Parathyroid adenoma (tissue), 2 donors: ENCODE measurements at regions not wholly inside any gene's neighbourhood (a gene's known extent, or its start where the extent isn't known, plus 50 kb on each side); places are given as distances from the start of the nearest gene placed in this dataset.

Experiments used
- H2AFZ ChIP-seq: fragments of 300-600 bp; sonication (generic); one replicate; pipeline ENCODE4 v1.7.0; 2017; ENCODE audit warnings: antibody characterized with exemption, mild to moderate bottlenecking
- H3K27ac ChIP-seq: fragments of 300-600 bp; sonication (generic); one replicate; pipeline ENCODE4 v1.7.0; 2017
- H3K27me3 ChIP-seq: fragments of 300-600 bp; sonication (generic); one replicate; pipeline ENCODE4 v1.7.0; 2017; ENCODE audit warnings: low read length; ENCODE audit not compliant: control insufficient read depth, insufficient read depth
- H3K36me3 ChIP-seq: fragments of 300-600 bp; sonication (generic); one replicate; pipeline ENCODE4 v1.7.0; 2017; ENCODE audit warnings: low read length; ENCODE audit not compliant: control insufficient read depth, insufficient read depth
- H3K4me1 ChIP-seq: fragments of 300-600 bp; sonication (generic); one replicate; pipeline ENCODE4 v1.7.0; 2017; ENCODE audit warnings: control low read depth
- H3K4me2 ChIP-seq: fragments of 300-600 bp; sonication (generic); one replicate; pipeline ENCODE4 v1.7.0; 2017; ENCODE audit warnings: low read length
- H3K4me3 ChIP-seq: fragments of 300-600 bp; sonication (generic); one replicate; pipeline ENCODE4 v1.7.0; 2017; ENCODE audit warnings: low read depth, low read length
- H3K79me2 ChIP-seq: fragments of 300-600 bp; sonication (generic); one replicate; pipeline ENCODE4 v1.7.0; 2017; ENCODE audit warnings: control low read depth
- H3K9ac ChIP-seq: fragments of 300-600 bp; sonication (generic); one replicate; pipeline ENCODE4 v1.7.0; 2017; ENCODE audit warnings: mild to moderate bottlenecking
- H3K9me3 ChIP-seq: fragments of 300-600 bp; sonication (generic); one replicate; pipeline ENCODE4 v1.7.0; 2017; ENCODE audit warnings: low read length; ENCODE audit not compliant: control insufficient read depth
- CTCF ChIP-seq: fragments of 300-600 bp; sonication (generic); IDR thresholded peaks from one replicate; pipeline ENCODE4 v1.7.0; 2017; ENCODE audit warnings: antibody characterized with exemption, mild to moderate bottlenecking
- donor health status: primary hyperparathyroidism.

- Histone ChIP-seq H3K4me1 (no peaks in the 10 kb centered on the region), H2AFZ (no peak overlapping the region), H3K27ac (no peak overlapping the region), H3K27me3 (no peaks in the 10 kb centered on the region), H3K4me3 (no peak overlapping the region), H3K36me3 (no peaks in the 10 kb centered on the region), H3K9ac (no peak overlapping the region), H3K79me2 (no peaks in the 10 kb centered on the region), H3K9me3 (no peaks in the 10 kb centered on the region), H3K4me2 (no peak overlapping the region)
- TF ChIP-seq CTCF, result no peak
Observed at GRCh38 chr18:25962919-25963318, 127.5 kb downstream of the SS18 start.

- no peak overlapping the region for H3K27ac ChIP-seq
- no peak overlapping the region for H3K4me2 ChIP-seq
- no peaks in the 10 kb centered on the region for H3K36me3 ChIP-seq
- no peaks in the 10 kb centered on the region for H3K9me3 ChIP-seq
- no peak for TF ChIP-seq CTCF
- H2AFZ ChIP-seq, result no peak overlapping the region
- no peak overlapping the region for H3K4me3 ChIP-seq
- H3K9ac ChIP-seq, result no peak overlapping the region
- H3K27me3 ChIP-seq, result no peaks in the 10 kb centered on the region
- no peaks in the 10 kb centered on the region for H3K79me2 ChIP-seq
- H3K4me1 ChIP-seq, result no peaks in the 10 kb centered on the region
Observed at GRCh38 chr18:25962176-25962575, 128.2 kb downstream of the SS18 start.

- Histone ChIP-seq H3K27ac (no peak overlapping the region), H3K9me3 (no peaks in the 10 kb centered on the region), H3K4me2 (no peak overlapping the region), H3K79me2 (no peaks in the 10 kb centered on the region), H3K36me3 (no peaks in the 10 kb centered on the region), H2AFZ (no peak overlapping the region), H3K4me3 (no peak overlapping the region), H3K4me1 (no peaks in the 10 kb centered on the region), H3K9ac (no peak overlapping the region), H3K27me3 (no peaks in the 10 kb centered on the region)
- no peak for TF ChIP-seq CTCF
Observed at GRCh38 chr18:25957017-25957416, 133.4 kb downstream of the SS18 start.

GRCh38 chr18:25953111-25953510 lies 137.3 kb downstream of the SS18 start:
- H2AFZ ChIP-seq, result no peak overlapping the region
- H3K4me2 ChIP-seq, result no peak overlapping the region
- H3K4me3 ChIP-seq, result no peak overlapping the region
- H3K9ac ChIP-seq, result no peak overlapping the region
- H3K79me2 ChIP-seq, result no peaks in the 10 kb centered on the region
- no peaks in the 10 kb centered on the region for H3K4me1 ChIP-seq
- H3K36me3 ChIP-seq, result no peaks in the 10 kb centered on the region
- no peak overlapping the region for H3K27ac ChIP-seq
- H3K27me3 ChIP-seq, result no peaks in the 10 kb centered on the region
- H3K9me3 ChIP-seq, result no peaks in the 10 kb centered on the region
- TF ChIP-seq CTCF, result no peak

- no peak overlapping the region for H3K27ac ChIP-seq
- H3K4me1 ChIP-seq, result no peaks in the 10 kb centered on the region
- no peak for TF ChIP-seq CTCF
- no peaks in the 10 kb centered on the region for H3K9me3 ChIP-seq
- no peak overlapping the region for H3K4me3 ChIP-seq
- no peak overlapping the region for H3K9ac ChIP-seq
- H3K79me2 ChIP-seq, result no peaks in the 10 kb centered on the region
- H2AFZ ChIP-seq, result no peak overlapping the region
- H3K27me3 ChIP-seq, result no peaks in the 10 kb centered on the region
- no peak overlapping the region for H3K4me2 ChIP-seq
- H3K36me3 ChIP-seq, result no peaks in the 10 kb centered on the region
Observed at GRCh38 chr18:25950321-25950720, 140.1 kb downstream of the SS18 start.
